ENCODE measurements at regions not wholly inside any gene's neighbourhood (a gene's known extent, or its start where the extent isn't known, plus 50 kb on each side); places are given as distances from the start of the nearest gene placed in this dataset.

- TF ChIP-seq CTCF (IDR thresholded peaks at IDR 0.05) (no peak), EP300 (IDR thresholded peaks at IDR 0.05) (no peak), POLR2AphosphoS5 (IDR thresholded peaks at IDR 0.05) (no peak), POLR2A (IDR thresholded peaks at IDR 0.05) (no peak)
These were observed 971.9 kb downstream of the BRD1 start for GRCh38 chr22:48855593-48856307.
